WERI-Rb-1 (cell line): ENCODE measurements at regions not wholly inside any gene's neighbourhood (a gene's known extent, or its start where the extent isn't known, plus 50 kb on each side); places are given as distances from the start of the nearest gene placed in this dataset.

Experiments used
- DNase-seq: peaks from one replicate; pipeline ENCODE4 v3.0.0-alpha.2; 2020
- H3K27ac ChIP-seq: fragments of 250-450 bp; sonication (Bioruptor Pico); 2 replicates; pipeline ENCODE4 v1.5.1; 2020; ENCODE audit warnings: mild to moderate bottlenecking, moderate library complexity
- H3K27me3 ChIP-seq: fragments of 250-450 bp; sonication (Bioruptor Pico); 2 replicates; pipeline ENCODE4 v1.5.1; 2021; ENCODE audit warnings: mild to moderate bottlenecking, low read depth, moderate library complexity; ENCODE audit not compliant: insufficient read depth, severe bottlenecking
- H3K36me3 ChIP-seq: fragments of 250-450 bp; sonication (Bioruptor Pico); 2 replicates; pipeline ENCODE4 v1.5.1; 2020; ENCODE audit warnings: mild to moderate bottlenecking, moderate library complexity
- H3K4me3 ChIP-seq: 2 replicates; pipeline ENCODE4 v1.5.1; 2011; ENCODE audit warnings: low read depth, mild to moderate bottlenecking, control low read depth, low read length
- H3K9me3 ChIP-seq: fragments of 250-450 bp; sonication (Bioruptor Pico); 2 replicates; pipeline ENCODE4 v1.5.1; 2021; ENCODE audit warnings: mild to moderate bottlenecking, moderate library complexity; ENCODE audit not compliant: severe bottlenecking
- TF ChIP-seq, protein P1 (sequence below): IDR thresholded peaks from 2 replicates; pipeline ENCODE4 v1.5.1; 2011; ENCODE audit warnings: low read depth, mild to moderate bottlenecking, control low read depth, inconsistent platforms, low read length

- DNase-seq: no peak
- Histone ChIP-seq H3K9me3 (no peaks in the 10 kb centered on the region), H3K27me3 (no peaks in the 10 kb centered on the region), H3K4me3 (no peak overlapping the region), H3K36me3 (no peaks in the 10 kb centered on the region), H3K27ac (no peak overlapping the region)
- TF ChIP-seq, protein P1, sequence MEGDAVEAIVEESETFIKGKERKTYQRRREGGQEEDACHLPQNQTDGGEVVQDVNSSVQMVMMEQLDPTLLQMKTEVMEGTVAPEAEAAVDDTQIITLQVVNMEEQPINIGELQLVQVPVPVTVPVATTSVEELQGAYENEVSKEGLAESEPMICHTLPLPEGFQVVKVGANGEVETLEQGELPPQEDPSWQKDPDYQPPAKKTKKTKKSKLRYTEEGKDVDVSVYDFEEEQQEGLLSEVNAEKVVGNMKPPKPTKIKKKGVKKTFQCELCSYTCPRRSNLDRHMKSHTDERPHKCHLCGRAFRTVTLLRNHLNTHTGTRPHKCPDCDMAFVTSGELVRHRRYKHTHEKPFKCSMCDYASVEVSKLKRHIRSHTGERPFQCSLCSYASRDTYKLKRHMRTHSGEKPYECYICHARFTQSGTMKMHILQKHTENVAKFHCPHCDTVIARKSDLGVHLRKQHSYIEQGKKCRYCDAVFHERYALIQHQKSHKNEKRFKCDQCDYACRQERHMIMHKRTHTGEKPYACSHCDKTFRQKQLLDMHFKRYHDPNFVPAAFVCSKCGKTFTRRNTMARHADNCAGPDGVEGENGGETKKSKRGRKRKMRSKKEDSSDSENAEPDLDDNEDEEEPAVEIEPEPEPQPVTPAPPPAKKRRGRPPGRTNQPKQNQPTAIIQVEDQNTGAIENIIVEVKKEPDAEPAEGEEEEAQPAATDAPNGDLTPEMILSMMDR: no peak
Measured at GRCh38 chr14:61630399-61631044, 64.8 kb upstream of the HIF1A start.

DNA sequence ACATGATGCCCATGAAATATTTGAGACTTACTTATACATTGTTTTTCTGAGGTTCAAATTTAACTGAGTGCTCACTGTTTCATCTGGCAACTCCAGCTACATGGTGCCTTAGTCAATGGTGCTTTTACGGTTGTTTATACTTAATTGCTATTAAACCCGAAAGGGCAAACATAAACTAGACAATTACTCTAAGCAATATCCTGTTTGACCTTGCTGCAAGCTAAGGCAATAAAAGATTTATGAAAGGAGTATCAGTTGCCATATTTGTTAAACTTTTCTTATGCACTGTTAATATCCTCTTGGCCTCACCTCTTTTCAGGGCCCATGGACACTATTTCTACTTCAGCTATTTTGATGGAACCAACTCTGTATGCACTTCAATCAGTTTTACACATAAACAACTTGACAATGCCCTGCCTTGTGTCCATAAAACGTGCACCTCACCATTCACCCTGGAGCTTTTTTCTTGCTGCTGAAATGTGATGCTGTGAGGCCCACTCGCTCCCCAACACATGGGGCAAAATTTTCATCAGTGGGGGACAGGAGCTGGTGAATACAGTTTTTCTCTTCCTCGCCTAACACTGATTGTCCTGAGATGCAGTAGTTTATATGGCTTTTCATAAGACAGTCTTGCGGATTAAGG is 64.1 kb upstream of the HIF1A start:
- DNase-seq: no peak
- Histone ChIP-seq H3K36me3 (no peaks in the 10 kb centered on the region), H3K4me3 (no peak overlapping the region), H3K27ac (no peak overlapping the region), H3K9me3 (no peaks in the 10 kb centered on the region), H3K27me3 (no peaks in the 10 kb centered on the region)
- TF ChIP-seq, protein P1: no peak

GRCh38 chr14:61632401-61632800 is 62.9 kb upstream of the HIF1A start:
- no peak overlapping the region for H3K4me3 ChIP-seq
- DNase-seq: no peak
- H3K27ac ChIP-seq: no peak overlapping the region
- TF ChIP-seq, protein P1: no peak
- no peaks in the 10 kb centered on the region for H3K36me3 ChIP-seq
- no peaks in the 10 kb centered on the region for H3K9me3 ChIP-seq
- no peaks in the 10 kb centered on the region for H3K27me3 ChIP-seq

GRCh38 chr14:61632807-61633206 is 62.5 kb upstream of the HIF1A start:
- Histone ChIP-seq H3K27ac (no peak overlapping the region), H3K27me3 (no peaks in the 10 kb centered on the region), H3K9me3 (no peaks in the 10 kb centered on the region), H3K4me3 (no peak overlapping the region), H3K36me3 (no peaks in the 10 kb centered on the region)
- no peak for DNase-seq
- TF ChIP-seq, protein P1: no peak

GRCh38 chr14:61636291-61636690 is 59.0 kb upstream of the HIF1A start:
- Histone ChIP-seq H3K4me3 (no peak overlapping the region), H3K27ac (no peak overlapping the region)
- TF ChIP-seq, protein P1: no peak

GRCh38 chr14:61636779-61637178 is 58.5 kb upstream of the HIF1A start:
- TF ChIP-seq, protein P1: no peak
- Histone ChIP-seq H3K27me3 (no peaks in the 10 kb centered on the region), H3K27ac (no peak overlapping the region), H3K36me3 (no peaks in the 10 kb centered on the region), H3K4me3 (no peak overlapping the region), H3K9me3 (no peaks in the 10 kb centered on the region)
- no peak for DNase-seq

More at GRCh38 chr14:61636291-61636690, 59.0 kb upstream of the HIF1A start:
- no peaks in the 10 kb centered on the region for H3K36me3 ChIP-seq
- no peaks in the 10 kb centered on the region for H3K27me3 ChIP-seq
- no peak for DNase-seq
- H3K9me3 ChIP-seq: no peaks in the 10 kb centered on the region
